ENCODE measurements at regions not wholly inside any gene's neighbourhood (a gene's known extent, or its start where the extent isn't known, plus 50 kb on each side); places are given as distances from the start of the nearest gene placed in this dataset.

DNA sequence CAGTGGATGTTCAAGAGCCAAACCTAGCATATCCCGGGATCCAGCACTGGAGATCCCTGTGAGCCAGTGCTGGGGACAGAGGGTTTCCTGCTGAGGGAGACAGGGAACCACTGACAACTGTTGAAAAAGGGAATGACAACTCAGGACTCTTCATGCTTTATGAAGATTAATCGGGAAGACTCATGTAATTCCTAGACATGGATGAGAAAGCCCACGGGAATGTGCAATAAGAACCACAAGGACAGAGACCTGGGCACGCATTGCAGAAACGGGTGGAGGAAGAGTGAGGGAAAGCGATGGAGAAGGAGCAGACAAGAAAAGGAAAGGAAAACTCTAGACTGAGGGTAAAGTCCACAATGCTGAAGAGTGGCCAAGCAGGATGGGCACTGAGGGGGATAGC, 296.0 kb downstream of the PCNX1 start (continued):
- no peak for TF ChIP-seq STAT5A (IDR thresholded peaks at IDR 0.05; ENCODE audit: borderline replicate concordance, low read length)
- TF ChIP-seq MTF1 (CRISPR knock-in tag; IDR thresholded peaks at IDR 0.05; ENCODE audit: borderline replicate concordance): no peak
- no peak for TF ChIP-seq TEAD4 (IDR thresholded peaks at IDR 0.05; ENCODE audit: low read length)
- no peak for TF ChIP-seq TEAD4 (CRISPR knock-in tag; IDR thresholded peaks at IDR 0.05; ENCODE audit: borderline replicate concordance)

GRCh38 chr14:71204231-71204630, 297.0 kb downstream of the PCNX1 start:
- Histone ChIP-seq H3K4me3 (no peak overlapping the region), H3K36me3 (ENCODE audit: control insufficient read depth, insufficient read depth, low read length) (no peaks in the 10 kb centered on the region), H3K79me2 (ENCODE audit: control insufficient read depth, insufficient read depth, low read length) (no peaks in the 10 kb centered on the region), H3K27ac (ENCODE audit: extremely low read depth, low read depth, low read length) (no peak overlapping the region), H3K9ac (ENCODE audit: insufficient read depth in 1 of 2, low read depth in 2 of 2, low read length in 2 of 2) (no peak overlapping the region), H3K4me1 (replicated peaks in 1 of 2; ENCODE audit: control insufficient read depth in 2 of 2, insufficient read depth in 2 of 2, low read length in 2 of 2) (no peaks in the 10 kb centered on the region; a peak in 1 of 5 replicates), H3K9me1 (ENCODE audit: control insufficient read depth, insufficient read depth, low read length) (no peaks in the 10 kb centered on the region), H2AFZ (ENCODE audit: low read depth, low read length) (no peak overlapping the region), H3K4me2 (ENCODE audit: insufficient read depth, low read length) (no peak overlapping the region), H3K27me3 (ENCODE audit: control insufficient read depth in 2 of 2, insufficient read depth in 2 of 2, low read length in 2 of 2) (peaks cover 0 to 12% of the 10 kb centered on the region in 2 experiments; a peak in 1 of 5 replicates), H3K9me3 (replicated peaks; ENCODE audit: control insufficient read depth, insufficient read depth, low read depth, low read length) (no peaks in the 10 kb centered on the region), H4K20me1 (replicated peaks; ENCODE audit: control insufficient read depth, insufficient read depth, low read length) (no peaks in the 10 kb centered on the region)
- POLR2A ChIA-PET: no interaction called here
- FAIRE-seq (no peak), ATAC-seq (no peak), DNase-seq (ENCODE audit: extremely low read depth in 1 of 4, low spot score in 3 of 4) (no peak)
- intact Hi-C loops (cut with micrococcal nuclease): no loop called here
- TF ChIP-seq RBM25 (IDR thresholded peaks at IDR 0.05; ENCODE audit: low read depth, low read length, severe bottlenecking) (peak; percentile 15), ZFP36 (IDR thresholded peaks at IDR 0.05; ENCODE audit: low read depth, low read length, partially characterized antibody) (peak; percentile 49)
- TF ChIP-seq, protein P1, sequence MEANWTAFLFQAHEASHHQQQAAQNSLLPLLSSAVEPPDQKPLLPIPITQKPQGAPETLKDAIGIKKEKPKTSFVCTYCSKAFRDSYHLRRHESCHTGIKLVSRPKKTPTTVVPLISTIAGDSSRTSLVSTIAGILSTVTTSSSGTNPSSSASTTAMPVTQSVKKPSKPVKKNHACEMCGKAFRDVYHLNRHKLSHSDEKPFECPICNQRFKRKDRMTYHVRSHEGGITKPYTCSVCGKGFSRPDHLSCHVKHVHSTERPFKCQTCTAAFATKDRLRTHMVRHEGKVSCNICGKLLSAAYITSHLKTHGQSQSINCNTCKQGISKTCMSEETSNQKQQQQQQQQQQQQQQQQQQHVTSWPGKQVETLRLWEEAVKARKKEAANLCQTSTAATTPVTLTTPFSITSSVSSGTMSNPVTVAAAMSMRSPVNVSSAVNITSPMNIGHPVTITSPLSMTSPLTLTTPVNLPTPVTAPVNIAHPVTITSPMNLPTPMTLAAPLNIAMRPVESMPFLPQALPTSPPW (CRISPR knock-in tag; IDR thresholded peaks at IDR 0.05): no peak
- 0% methylated on average over 1 of the region's 2 CpGs for WGBS (ENCODE audit: insufficient coverage, low coverage, missing lambda C conversion rate)
- CTCF ChIA-PET (ENCODE audit: low intra/inter-chr PET ratio): no interaction called here
- BruUV-seq (replicated peaks): no TSS peak
- in situ Hi-C loops (cut with MboI): no loop called here

Measured in K562 (cell line).